ENCODE measurements at regions not wholly inside any gene's neighbourhood (a gene's known extent, or its start where the extent isn't known, plus 50 kb on each side); places are given as distances from the start of the nearest gene placed in this dataset.

DNA sequence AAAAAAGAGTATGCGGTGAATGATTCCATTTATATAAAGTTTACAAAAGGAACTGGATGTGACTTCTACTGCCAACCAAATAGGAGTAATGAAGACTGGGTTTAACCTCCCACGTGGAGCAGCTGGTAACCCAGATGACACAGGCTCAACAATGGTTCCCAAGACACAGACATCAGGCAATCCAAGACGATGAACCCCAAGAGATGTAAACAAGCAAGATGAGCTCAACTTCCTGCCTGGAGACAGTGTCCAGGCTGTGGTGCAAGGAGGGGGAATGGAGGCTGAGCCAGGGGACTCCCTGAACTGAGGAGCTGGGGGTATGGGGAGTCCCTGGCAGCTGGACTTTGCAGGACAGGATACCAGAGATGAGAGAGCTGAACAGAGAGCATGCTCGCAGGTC lies 104.7 kb downstream of the LITAF start:
- no peak overlapping the region for H3K9ac ChIP-seq (ENCODE audit: low read depth in 1 of 2, low read length in 2 of 2)

DNA sequence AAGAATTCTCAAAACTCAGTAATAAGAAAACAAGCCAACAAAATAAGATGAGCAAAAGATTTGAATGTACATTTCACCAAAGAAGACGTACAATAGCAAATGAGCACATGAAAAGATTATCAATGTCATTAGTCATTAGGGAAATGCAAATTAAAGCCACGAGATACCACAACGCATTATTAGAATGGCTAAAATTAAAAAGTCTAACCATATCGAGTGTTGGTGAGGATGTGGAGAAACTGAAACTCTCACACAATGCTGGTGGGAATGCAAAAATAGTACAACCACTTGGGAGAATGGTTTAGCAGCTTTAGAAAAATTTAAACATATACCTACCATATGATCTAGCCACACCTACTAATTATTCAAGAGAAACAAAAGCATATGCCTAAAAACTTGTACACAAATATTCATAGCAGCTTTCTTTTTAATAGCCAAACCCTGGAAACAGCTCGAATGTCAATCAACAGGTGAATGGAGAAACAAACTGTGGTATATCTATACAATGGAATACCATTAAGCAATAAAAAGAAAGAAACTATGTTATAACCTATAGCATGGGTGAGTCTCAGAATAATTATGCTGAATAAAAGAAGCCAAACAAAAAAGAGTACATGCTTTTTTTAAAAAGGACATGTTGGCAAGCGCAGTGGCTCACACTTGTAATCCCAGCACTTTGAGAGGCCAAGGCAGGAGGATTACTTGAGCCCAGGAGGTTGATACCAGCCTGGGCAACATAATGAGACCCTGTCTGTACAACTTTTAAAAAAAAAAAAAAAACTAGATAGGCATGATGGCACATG lies 103.6 kb downstream of the LITAF start:
- DNase-seq (ENCODE audit: low spot score), result no peak
- TF ChIP-seq RXRA (IDR thresholded peaks at IDR 0.05) (no peak), TAF1 (conservative IDR thresholded peaks at IDR 0.05) (no peak), EGR1 (IDR thresholded peaks at IDR 0.05; ENCODE audit: low read depth in 2 of 2) (no peak), FOXA1 (IDR thresholded peaks at IDR 0.05) (no peak), NR2F2 (IDR thresholded peaks at IDR 0.05) (no peak), SP1 (IDR thresholded peaks at IDR 0.05) (no peak)
- TF ChIP-seq, protein P1, sequence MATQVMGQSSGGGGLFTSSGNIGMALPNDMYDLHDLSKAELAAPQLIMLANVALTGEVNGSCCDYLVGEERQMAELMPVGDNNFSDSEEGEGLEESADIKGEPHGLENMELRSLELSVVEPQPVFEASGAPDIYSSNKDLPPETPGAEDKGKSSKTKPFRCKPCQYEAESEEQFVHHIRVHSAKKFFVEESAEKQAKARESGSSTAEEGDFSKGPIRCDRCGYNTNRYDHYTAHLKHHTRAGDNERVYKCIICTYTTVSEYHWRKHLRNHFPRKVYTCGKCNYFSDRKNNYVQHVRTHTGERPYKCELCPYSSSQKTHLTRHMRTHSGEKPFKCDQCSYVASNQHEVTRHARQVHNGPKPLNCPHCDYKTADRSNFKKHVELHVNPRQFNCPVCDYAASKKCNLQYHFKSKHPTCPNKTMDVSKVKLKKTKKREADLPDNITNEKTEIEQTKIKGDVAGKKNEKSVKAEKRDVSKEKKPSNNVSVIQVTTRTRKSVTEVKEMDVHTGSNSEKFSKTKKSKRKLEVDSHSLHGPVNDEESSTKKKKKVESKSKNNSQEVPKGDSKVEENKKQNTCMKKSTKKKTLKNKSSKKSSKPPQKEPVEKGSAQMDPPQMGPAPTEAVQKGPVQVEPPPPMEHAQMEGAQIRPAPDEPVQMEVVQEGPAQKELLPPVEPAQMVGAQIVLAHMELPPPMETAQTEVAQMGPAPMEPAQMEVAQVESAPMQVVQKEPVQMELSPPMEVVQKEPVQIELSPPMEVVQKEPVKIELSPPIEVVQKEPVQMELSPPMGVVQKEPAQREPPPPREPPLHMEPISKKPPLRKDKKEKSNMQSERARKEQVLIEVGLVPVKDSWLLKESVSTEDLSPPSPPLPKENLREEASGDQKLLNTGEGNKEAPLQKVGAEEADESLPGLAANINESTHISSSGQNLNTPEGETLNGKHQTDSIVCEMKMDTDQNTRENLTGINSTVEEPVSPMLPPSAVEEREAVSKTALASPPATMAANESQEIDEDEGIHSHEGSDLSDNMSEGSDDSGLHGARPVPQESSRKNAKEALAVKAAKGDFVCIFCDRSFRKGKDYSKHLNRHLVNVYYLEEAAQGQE (IDR thresholded peaks at IDR 0.05), result no peak

More for the DNA sequence above, 104.7 kb downstream of the LITAF start:
- peaks cover 0 to 5% (median 1%) of the 10 kb centered on the region in 4 donors for H3K9me3 ChIP-seq (ENCODE audit: control insufficient read depth in 4 of 4, low read length in 3 of 4)
- H3K27ac ChIP-seq (ENCODE audit: low read depth in 1 of 2, low read length in 2 of 2), result no peak overlapping the region
- TF ChIP-seq YY1 (IDR thresholded peaks at IDR 0.05), result no peak
- TF ChIP-seq, protein P1 (IDR thresholded peaks at IDR 0.05), result no peak
- TF ChIP-seq RXRA (IDR thresholded peaks at IDR 0.05), result no peak
- TF ChIP-seq FOXA1 (IDR thresholded peaks at IDR 0.05), result no peak
- TF ChIP-seq HNF4A (conservative IDR thresholded peaks at IDR 0.05), result no peak
- TF ChIP-seq EGR1 (IDR thresholded peaks at IDR 0.05; ENCODE audit: low read depth in 2 of 2), result no peak
- TF ChIP-seq, protein P2, sequence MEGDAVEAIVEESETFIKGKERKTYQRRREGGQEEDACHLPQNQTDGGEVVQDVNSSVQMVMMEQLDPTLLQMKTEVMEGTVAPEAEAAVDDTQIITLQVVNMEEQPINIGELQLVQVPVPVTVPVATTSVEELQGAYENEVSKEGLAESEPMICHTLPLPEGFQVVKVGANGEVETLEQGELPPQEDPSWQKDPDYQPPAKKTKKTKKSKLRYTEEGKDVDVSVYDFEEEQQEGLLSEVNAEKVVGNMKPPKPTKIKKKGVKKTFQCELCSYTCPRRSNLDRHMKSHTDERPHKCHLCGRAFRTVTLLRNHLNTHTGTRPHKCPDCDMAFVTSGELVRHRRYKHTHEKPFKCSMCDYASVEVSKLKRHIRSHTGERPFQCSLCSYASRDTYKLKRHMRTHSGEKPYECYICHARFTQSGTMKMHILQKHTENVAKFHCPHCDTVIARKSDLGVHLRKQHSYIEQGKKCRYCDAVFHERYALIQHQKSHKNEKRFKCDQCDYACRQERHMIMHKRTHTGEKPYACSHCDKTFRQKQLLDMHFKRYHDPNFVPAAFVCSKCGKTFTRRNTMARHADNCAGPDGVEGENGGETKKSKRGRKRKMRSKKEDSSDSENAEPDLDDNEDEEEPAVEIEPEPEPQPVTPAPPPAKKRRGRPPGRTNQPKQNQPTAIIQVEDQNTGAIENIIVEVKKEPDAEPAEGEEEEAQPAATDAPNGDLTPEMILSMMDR (IDR thresholded peaks at IDR 0.05; ENCODE audit: low read depth, low read length, missing input control), result no peak
- TF ChIP-seq NR2F2 (IDR thresholded peaks at IDR 0.05), result no peak
- TF ChIP-seq, protein P3, sequence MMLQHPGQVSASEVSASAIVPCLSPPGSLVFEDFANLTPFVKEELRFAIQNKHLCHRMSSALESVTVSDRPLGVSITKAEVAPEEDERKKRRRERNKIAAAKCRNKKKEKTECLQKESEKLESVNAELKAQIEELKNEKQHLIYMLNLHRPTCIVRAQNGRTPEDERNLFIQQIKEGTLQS (IDR thresholded peaks at IDR 0.05), result no peak
- TF ChIP-seq, protein P4, sequence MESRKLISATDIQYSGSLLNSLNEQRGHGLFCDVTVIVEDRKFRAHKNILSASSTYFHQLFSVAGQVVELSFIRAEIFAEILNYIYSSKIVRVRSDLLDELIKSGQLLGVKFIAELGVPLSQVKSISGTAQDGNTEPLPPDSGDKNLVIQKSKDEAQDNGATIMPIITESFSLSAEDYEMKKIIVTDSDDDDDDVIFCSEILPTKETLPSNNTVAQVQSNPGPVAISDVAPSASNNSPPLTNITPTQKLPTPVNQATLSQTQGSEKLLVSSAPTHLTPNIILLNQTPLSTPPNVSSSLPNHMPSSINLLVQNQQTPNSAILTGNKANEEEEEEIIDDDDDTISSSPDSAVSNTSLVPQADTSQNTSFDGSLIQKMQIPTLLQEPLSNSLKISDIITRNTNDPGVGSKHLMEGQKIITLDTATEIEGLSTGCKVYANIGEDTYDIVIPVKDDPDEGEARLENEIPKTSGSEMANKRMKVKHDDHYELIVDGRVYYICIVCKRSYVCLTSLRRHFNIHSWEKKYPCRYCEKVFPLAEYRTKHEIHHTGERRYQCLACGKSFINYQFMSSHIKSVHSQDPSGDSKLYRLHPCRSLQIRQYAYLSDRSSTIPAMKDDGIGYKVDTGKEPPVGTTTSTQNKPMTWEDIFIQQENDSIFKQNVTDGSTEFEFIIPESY (IDR thresholded peaks at IDR 0.05), result no peak
- TF ChIP-seq FOXA2 (IDR thresholded peaks at IDR 0.05), result no peak
- no peak for TF ChIP-seq HNF4G (IDR thresholded peaks at IDR 0.05)
- no peaks in the 10 kb centered on the region for H3K36me3 ChIP-seq (ENCODE audit: control insufficient read depth in 4 of 4, insufficient read depth in 3 of 4, low read depth in 1 of 4, low read length in 3 of 4)
- no peaks in the 10 kb centered on the region for H3K27me3 ChIP-seq (ENCODE audit: control insufficient read depth in 4 of 4, insufficient read depth in 4 of 4, low read length in 3 of 4)
- H3K4me3 ChIP-seq (ENCODE audit: low read depth in 1 of 3, low read length in 3 of 3), result no peak overlapping the region
- no peak for DNase-seq (ENCODE audit: low spot score)
- 70% methylated on average over 4 of the region's 4 CpGs for WGBS
- H3K4me1 ChIP-seq (ENCODE audit: control insufficient read depth in 4 of 4, insufficient read depth in 4 of 4, low read length in 3 of 4), result no peaks in the 10 kb centered on the region

More for the DNA sequence above, 103.6 kb downstream of the LITAF start:
- Histone ChIP-seq H3K9ac (ENCODE audit: low read depth in 1 of 2, low read length in 2 of 2) (no peak overlapping the region), H3K4me3 (ENCODE audit: low read depth in 1 of 3, low read length in 3 of 3) (no peak overlapping the region), H3K36me3 (ENCODE audit: control insufficient read depth in 4 of 4, insufficient read depth in 3 of 4, low read depth in 1 of 4, low read length in 3 of 4) (no peaks in the 10 kb centered on the region), H3K9me3 (ENCODE audit: control insufficient read depth in 4 of 4, low read length in 3 of 4) (peaks cover 0 to 5% (median 1%) of the 10 kb centered on the region in 4 donors), H3K27me3 (ENCODE audit: control insufficient read depth in 4 of 4, insufficient read depth in 4 of 4, low read length in 3 of 4) (no peaks in the 10 kb centered on the region), H3K27ac (ENCODE audit: low read depth in 1 of 2, low read length in 2 of 2) (no peak overlapping the region), H3K4me1 (ENCODE audit: control insufficient read depth in 4 of 4, insufficient read depth in 4 of 4, low read length in 3 of 4) (no peaks in the 10 kb centered on the region)
- WGBS, result 90% methylated on average over 6 of the region's 6 CpGs

Data from liver (tissue), 8 donors.